Peyer's patch (tissue), 4 donors: ENCODE measurements at regions not wholly inside any gene's neighbourhood (a gene's known extent, or its start where the extent isn't known, plus 50 kb on each side); places are given as distances from the start of the nearest gene placed in this dataset.

ENCODE experiments used
- CTCF ChIP-seq, 6 experiments: fragments of 450-650 bp in 4 of 6; fragments of 200-600 bp in 2 of 6; sonication (generic) in 1 of 6; IDR thresholded peaks; one replicate each; pipeline ENCODE4 v1.5.1; 2017 to 2019; ENCODE audit warnings: antibody characterized with exemption in 6 of 6, mild to moderate bottlenecking in 3 of 6, moderate library complexity in 1 of 6
- POLR2A ChIP-seq, 2 donors: fragments of 450-650 bp; IDR thresholded peaks; one replicate each; pipeline ENCODE4 v1.5.1; 2017; ENCODE audit warnings: antibody characterized with exemption in 2 of 2, mild to moderate bottlenecking in 2 of 2, moderate library complexity in 2 of 2

DNA sequence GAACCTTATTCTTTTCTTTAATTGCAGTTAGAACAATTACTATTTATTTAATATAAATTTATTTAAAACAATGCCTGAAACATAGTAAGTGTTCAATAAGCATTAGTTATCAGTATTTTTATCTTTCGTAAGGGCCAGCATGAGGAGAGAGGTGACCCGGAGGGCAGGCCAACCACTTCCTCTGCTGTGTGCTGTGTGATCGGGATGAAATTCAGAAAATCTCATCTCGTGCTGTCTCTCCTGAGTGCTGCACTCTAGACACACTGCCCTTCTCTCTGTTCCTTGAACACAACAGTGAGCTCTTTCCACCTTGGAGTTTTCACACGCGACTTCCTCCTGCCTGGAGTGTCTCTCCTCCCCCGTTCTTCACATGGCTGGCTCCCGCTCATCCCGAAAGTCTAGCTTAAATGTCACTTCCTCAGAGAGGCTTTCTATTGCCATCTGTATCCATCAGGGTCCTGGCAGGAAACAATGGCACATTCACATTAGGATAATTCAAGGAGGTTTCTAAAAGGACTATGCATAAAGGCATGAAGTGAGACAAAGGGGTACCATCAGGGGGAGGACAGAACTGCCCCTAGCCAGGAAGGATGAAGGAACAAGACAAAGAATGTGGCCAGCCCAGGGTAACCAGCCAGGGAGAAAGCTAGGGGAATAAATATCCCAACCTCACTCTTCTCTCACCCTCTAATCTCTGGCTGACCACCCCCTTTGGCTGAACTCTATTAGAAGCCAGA, 142.6 kb upstream of the GJB5 start:
- TF ChIP-seq CTCF (IDR thresholded peaks at IDR 0.05) (no peak), POLR2A (IDR thresholded peaks at IDR 0.05) (no peak)
